Upper lobe of right lung (tissue), 1 donor: ENCODE measurements at regions not wholly inside any gene's neighbourhood (a gene's known extent, or its start where the extent isn't known, plus 50 kb on each side); places are given as distances from the start of the nearest gene placed in this dataset.

Experiments
- ATAC-seq: fragments of 200-7000 bp; cut with Tn5 transposase; one replicate; pipeline ENCODE4 v1.9.1; 2020; ENCODE audit warnings: mild to moderate bottlenecking, moderate library complexity
- DNase-seq: peaks from one replicate; pipeline ENCODE4 v3.0.0-alpha.2; 2020
- H3K27ac ChIP-seq: fragments of 200-600 bp; one replicate; pipeline ENCODE4 v1.8.0; 2022
- H3K27me3 ChIP-seq: fragments of 200-600 bp; one replicate; pipeline ENCODE4 v1.8.0; 2022; ENCODE audit warnings: mild to moderate bottlenecking
- H3K36me3 ChIP-seq: fragments of 200-600 bp; one replicate; pipeline ENCODE4 v1.8.0; 2022
- H3K4me1 ChIP-seq: fragments of 200-600 bp; one replicate; pipeline ENCODE4 v1.8.0; 2022
- H3K4me3 ChIP-seq: fragments of 200-600 bp; one replicate; pipeline ENCODE4 v1.8.0; 2022; ENCODE audit warnings: mild to moderate bottlenecking
- H3K9me3 ChIP-seq: fragments of 200-600 bp; one replicate; pipeline ENCODE4 v1.8.0; 2022
- CTCF ChIP-seq: fragments of 200-600 bp; IDR thresholded peaks from one replicate; pipeline ENCODE4 v1.8.0; 2022; ENCODE audit warnings: antibody characterized with exemption
- intact Hi-C: fragments of 100-400 bp; cut with DNase I; formaldehyde crosslinking; loops from one replicate; pipeline ENCODE4 v1.11.0; 2022
- donor health status: DM: no; HTN: yes; CAD: no; lungs with severe emphysema.

GRCh38 chr13:63433546-63434150, 2018.0 kb upstream of the PCDH20 start:
- Histone ChIP-seq H3K36me3 (no peaks in the 10 kb centered on the region), H3K9me3 (no peaks in the 10 kb centered on the region), H3K27me3 (no peaks in the 10 kb centered on the region), H3K4me3 (no peak overlapping the region), H3K27ac (no peak overlapping the region), H3K4me1 (no peaks in the 10 kb centered on the region)
- ATAC-seq = no peak
- no peak for DNase-seq
- intact Hi-C loops = no loop called here
- no peak for TF ChIP-seq CTCF

GRCh38 chr13:63427170-63427569, 2011.5 kb upstream of the PCDH20 start:
- ATAC-seq = no peak
- no peaks in the 10 kb centered on the region for H3K36me3 ChIP-seq
- intact Hi-C loops = no loop called here
- no peak overlapping the region for H3K27ac ChIP-seq
- H3K4me3 ChIP-seq = no peak overlapping the region
- DNase-seq = no peak
- H3K9me3 ChIP-seq = no peaks in the 10 kb centered on the region
- H3K4me1 ChIP-seq = no peaks in the 10 kb centered on the region
- no peak for TF ChIP-seq CTCF
- no peaks in the 10 kb centered on the region for H3K27me3 ChIP-seq

GRCh38 chr13:63425131-63425530, 2009.5 kb upstream of the PCDH20 start:
- intact Hi-C loops = no loop called here
- ATAC-seq (no peak), DNase-seq (no peak)
- Histone ChIP-seq H3K4me1 (no peaks in the 10 kb centered on the region), H3K27me3 (no peaks in the 10 kb centered on the region), H3K4me3 (no peak overlapping the region), H3K36me3 (no peaks in the 10 kb centered on the region), H3K27ac (no peak overlapping the region), H3K9me3 (no peaks in the 10 kb centered on the region)
- no peak for TF ChIP-seq CTCF

- intact Hi-C loops = no loop called here
- Histone ChIP-seq H3K27me3 (no peaks in the 10 kb centered on the region), H3K27ac (no peak overlapping the region), H3K4me3 (no peak overlapping the region), H3K4me1 (no peaks in the 10 kb centered on the region), H3K9me3 (no peaks in the 10 kb centered on the region), H3K36me3 (no peaks in the 10 kb centered on the region)
- TF ChIP-seq CTCF = no peak
- ATAC-seq (no peak), DNase-seq (no peak)
Observed at GRCh38 chr13:63421123-63421522, 2005.5 kb upstream of the PCDH20 start.

- intact Hi-C loops = no loop called here
- Histone ChIP-seq H3K4me1 (no peaks in the 10 kb centered on the region), H3K27me3 (no peaks in the 10 kb centered on the region), H3K27ac (no peak overlapping the region), H3K9me3 (no peaks in the 10 kb centered on the region), H3K4me3 (no peak overlapping the region), H3K36me3 (no peaks in the 10 kb centered on the region)
- ATAC-seq (no peak), DNase-seq (no peak)
- no peak for TF ChIP-seq CTCF
Observed at GRCh38 chr13:63420685-63421084, 2005.0 kb upstream of the PCDH20 start.

- H3K9me3 ChIP-seq = no peaks in the 10 kb centered on the region
- no peaks in the 10 kb centered on the region for H3K27me3 ChIP-seq
- H3K27ac ChIP-seq = no peak overlapping the region
- ATAC-seq = no peak
- DNase-seq = no peak
- intact Hi-C loops = no loop called here
- H3K36me3 ChIP-seq = no peaks in the 10 kb centered on the region
- H3K4me3 ChIP-seq = no peak overlapping the region
- H3K4me1 ChIP-seq = no peaks in the 10 kb centered on the region
- TF ChIP-seq CTCF = no peak
Observed at GRCh38 chr13:63414247-63414646, 1998.6 kb upstream of the PCDH20 start.
